H1 (cell line): ENCODE measurements at regions not wholly inside any gene's neighbourhood (a gene's known extent, or its start where the extent isn't known, plus 50 kb on each side); places are given as distances from the start of the nearest gene placed in this dataset.

Experiments
- CTCF ChIA-PET: fragments of 300-600 bp; sonication (Branson Sonifier 250); formaldehyde crosslinking; loops from one replicate; lab custom pipeline; 2021; ENCODE audit not compliant: partially characterized antibody; lab: Charles Lee
- POLR2A ChIA-PET: fragments of 300-600 bp; sonication (Branson Sonifier 250); formaldehyde crosslinking; loops from one replicate; lab custom pipeline; 2021; ENCODE audit warnings: inconsistent platforms; ENCODE audit not compliant: partially characterized antibody; lab: Charles Lee
- DNase-seq, 2 experiments: peaks; one replicate each; pipeline versions ENCODE4 v3.0.0 to v3.0.0-alpha.2; 2010 to 2022; ENCODE audit warnings: low spot score in 2 of 2, low read depth in 1 of 2, mixed read lengths in 1 of 2
- FAIRE-seq: peaks from 2 replicates; lab custom pipeline; 2011; peaks lifted over from hg19 to GRCh38; lab: Jason Lieb, UNC
- H2AFZ ChIP-seq: 2 replicates; pipeline ENCODE4 v1.8.1; 2012; ENCODE audit warnings: low read length, inconsistent platforms
- H2AK5ac ChIP-seq: 2 replicates; pipeline ENCODE4 v1.6.1; 2013; ENCODE audit warnings: low read depth, low read length
- H2BK120ac ChIP-seq: replicated peaks from 2 replicates; pipeline ENCODE3; 2013; ENCODE audit warnings: low read depth, low read length, inconsistent platforms
- H2BK12ac ChIP-seq: 2 replicates; pipeline ENCODE4 v1.6.1; 2013; ENCODE audit warnings: low read depth, low read length
- H2BK15ac ChIP-seq: 2 replicates; pipeline ENCODE4 v1.6.1; 2013; ENCODE audit warnings: low read length
- H2BK20ac ChIP-seq: 2 replicates; pipeline ENCODE4 v1.6.1; 2013; ENCODE audit warnings: low read length
- H2BK5ac ChIP-seq: 2 replicates; pipeline ENCODE4 v1.6.1; 2013; ENCODE audit warnings: low read depth, low read length
- H3K14ac ChIP-seq: 2 replicates; pipeline ENCODE4 v1.6.1; 2013; ENCODE audit warnings: inconsistent platforms; ENCODE audit not compliant: insufficient read length
- H3K18ac ChIP-seq: 2 replicates; pipeline ENCODE4 v1.6.1; 2013; ENCODE audit warnings: low read length; ENCODE audit errors: extremely low read depth
- H3K23ac ChIP-seq: 2 replicates; pipeline ENCODE4 v1.6.1; 2013; ENCODE audit warnings: inconsistent platforms; ENCODE audit not compliant: insufficient read length
- H3K23me2 ChIP-seq: 2 replicates; pipeline ENCODE4 v1.6.1; 2013; ENCODE audit warnings: low read depth, low read length
- H3K27ac ChIP-seq: 2 replicates; pipeline ENCODE4 v1.6.1; 2011; ENCODE audit warnings: low read depth, low read length, inconsistent platforms
- H3K27me3 ChIP-seq, 4 experiments: replicated peaks in 1 of 4; 1 replicate in 1 of 4; 2 replicates in 3 of 4; pipeline versions ENCODE4 v1.6.1 to v1.8.1; 2011 to 2013; ENCODE audit warnings: low read length in 3 of 4, mild to moderate bottlenecking in 3 of 4, inconsistent platforms in 2 of 4, mixed read lengths in 2 of 4, moderate library complexity in 1 of 4; ENCODE audit not compliant: control insufficient read depth in 3 of 4, insufficient read depth in 3 of 4; ENCODE audit errors: extremely low read depth in 1 of 4
- H3K36me3 ChIP-seq, 4 experiments: 2 replicates each; pipeline versions ENCODE4 v1.6.1 to v1.8.1; 2011 to 2013; ENCODE audit warnings: mild to moderate bottlenecking in 4 of 4, low read length in 3 of 4, moderate library complexity in 2 of 4, control low read depth in 1 of 4, inconsistent platforms in 1 of 4; ENCODE audit not compliant: insufficient read depth in 4 of 4, control insufficient read depth in 2 of 4
- H3K4ac ChIP-seq: replicated peaks from 2 replicates; pipeline ENCODE3; 2013; ENCODE audit warnings: low read length, low read depth, mixed read lengths, inconsistent platforms; ENCODE audit not compliant: insufficient read length
- H3K4me1 ChIP-seq, 4 experiments: replicated peaks in 1 of 4; 1 replicate in 1 of 4; 2 replicates in 3 of 4; pipeline versions ENCODE4 v1.6.1 to v1.8.1; 2011 to 2013; ENCODE audit warnings: low read length in 3 of 4, inconsistent platforms in 2 of 4, mixed read lengths in 1 of 4; ENCODE audit not compliant: insufficient read depth in 4 of 4, control insufficient read depth in 3 of 4
- H3K4me2 ChIP-seq, 2 experiments: 2 replicates each; pipeline versions ENCODE4 v1.6.1 to v1.8.1; 2011 to 2013; ENCODE audit warnings: low read depth in 2 of 2, low read length in 2 of 2, control low read depth in 1 of 2, inconsistent platforms in 1 of 2, mild to moderate bottlenecking in 1 of 2; ENCODE audit not compliant: insufficient read depth in 1 of 2
- H3K4me3 ChIP-seq, 4 experiments: fragments of 200-600, 300-600 bp in 1 of 4; sonication (generic), shearing (Covaris generic), sonication (Bioruptor Twin) in 1 of 4; 2 replicates each; pipeline versions ENCODE4 v1.5.1 to v1.8.1; 2011 to 2016; ENCODE audit warnings: low read length in 4 of 4, low read depth in 3 of 4, control low read depth in 2 of 4, inconsistent platforms in 2 of 4, mild to moderate bottlenecking in 2 of 4, mixed read lengths in 1 of 4, moderate library complexity in 1 of 4; ENCODE audit not compliant: insufficient read depth in 2 of 4; ENCODE audit errors: extremely low read depth in 1 of 4
- H3K56ac ChIP-seq: replicated peaks from 2 replicates; pipeline ENCODE3; 2013; ENCODE audit warnings: low read depth, mild to moderate bottlenecking, mixed read lengths, low read length, inconsistent platforms; ENCODE audit not compliant: insufficient read length
- H3K79me1 ChIP-seq: 2 replicates; pipeline ENCODE4 v1.6.1; 2013; ENCODE audit warnings: low read depth, low read length, control low read depth
- H3K79me2 ChIP-seq, 2 experiments: 2 replicates each; pipeline versions ENCODE4 v1.6.1 to v1.8.1; 2012 to 2013; ENCODE audit warnings: low read length in 2 of 2, mild to moderate bottlenecking in 2 of 2, inconsistent platforms in 1 of 2; ENCODE audit not compliant: insufficient read depth in 2 of 2, control insufficient read depth in 1 of 2
- H3K9ac ChIP-seq, 4 experiments: replicated peaks in 1 of 4; 1 replicate in 1 of 4; 2 replicates in 3 of 4; pipeline versions ENCODE4 v1.6.1 to v1.8.1; 2011 to 2013; ENCODE audit warnings: low read depth in 3 of 4, low read length in 3 of 4, control low read depth in 2 of 4, mild to moderate bottlenecking in 2 of 4, moderate library complexity in 2 of 4, inconsistent platforms in 1 of 4; ENCODE audit errors: extremely low read depth in 1 of 4
- H3K9me3 ChIP-seq, 2 experiments: 2 replicates each; pipeline versions ENCODE4 v1.6.1 to v1.8.1; 2012 to 2013; ENCODE audit warnings: mild to moderate bottlenecking in 2 of 2, moderate library complexity in 2 of 2, control low read depth in 1 of 2, inconsistent platforms in 1 of 2, low read depth in 1 of 2, low read length in 1 of 2, mixed read lengths in 1 of 2; ENCODE audit not compliant: insufficient read depth in 2 of 2
- H4K20me1 ChIP-seq, 2 experiments: replicated peaks in 1 of 2; 2 replicates each; pipeline versions ENCODE3 to v1.8.1; 2011 to 2013; ENCODE audit warnings: inconsistent platforms in 2 of 2, low read length in 2 of 2, mild to moderate bottlenecking in 1 of 2; ENCODE audit not compliant: insufficient read depth in 2 of 2, control insufficient read depth in 1 of 2
- H4K5ac ChIP-seq: 2 replicates; pipeline ENCODE4 v1.6.1; 2013; ENCODE audit warnings: low read length, low read depth, mixed read lengths, inconsistent platforms; ENCODE audit not compliant: insufficient read length
- H4K8ac ChIP-seq: 2 replicates; pipeline ENCODE4 v1.8.0; 2013; ENCODE audit warnings: mild to moderate bottlenecking, moderate library complexity, low read length, inconsistent platforms; ENCODE audit not compliant: insufficient read depth; ENCODE audit errors: extremely low read depth
- H4K91ac ChIP-seq: replicated peaks from 2 replicates; pipeline ENCODE3; 2013; ENCODE audit warnings: low read length, mixed read lengths, inconsistent platforms; ENCODE audit not compliant: insufficient read length
- BRCA1 ChIP-seq: IDR thresholded peaks from 2 replicates; pipeline ENCODE4 v1.6.1; 2012; ENCODE audit warnings: low read depth, low read length, improper control_type of control experiment
- CREB1 ChIP-seq: IDR thresholded peaks from 2 replicates; pipeline ENCODE4 v1.6.1; 2012; ENCODE audit warnings: inconsistent platforms
- CTBP2 ChIP-seq: IDR thresholded peaks from 2 replicates; pipeline ENCODE4 v1.7.0; 2011; ENCODE audit warnings: borderline replicate concordance, mild to moderate bottlenecking, moderate library complexity, mixed read lengths, low read length; ENCODE audit not compliant: insufficient read depth, insufficient read length
- JUN ChIP-seq: IDR thresholded peaks from 2 replicates; pipeline ENCODE4 v1.6.1; 2011; ENCODE audit warnings: low read depth, mild to moderate bottlenecking, improper control_type of control experiment, low read length
- NRF1 ChIP-seq: IDR thresholded peaks from 2 replicates; pipeline ENCODE4 v1.6.1; 2011; ENCODE audit warnings: mild to moderate bottlenecking, low read depth, low read length, improper control_type of control experiment
- RAD21 ChIP-seq, 2 experiments: IDR thresholded peaks in 1 of 2; conservative IDR thresholded peaks in 1 of 2; 2 replicates each; pipeline ENCODE4 v1.6.1; 2011; ENCODE audit warnings: low read depth in 2 of 2, low read length in 2 of 2, improper control_type of control experiment in 1 of 2, inconsistent platforms in 1 of 2, mild to moderate bottlenecking in 1 of 2, moderate library complexity in 1 of 2
- RFX5 ChIP-seq: IDR thresholded peaks from 2 replicates; pipeline ENCODE4 v1.6.1; 2011; ENCODE audit warnings: low read depth, low read length, improper control_type of control experiment, borderline replicate concordance
- SIRT6 ChIP-seq: IDR thresholded peaks from one replicate; pipeline ENCODE4 v1.7.1; 2012; ENCODE audit warnings: low read length, inconsistent platforms
- SP4 ChIP-seq: IDR thresholded peaks from 2 replicates; pipeline ENCODE4 v1.6.1; 2012; ENCODE audit warnings: low read length, inconsistent platforms
- TBP ChIP-seq: IDR thresholded peaks from 2 replicates; pipeline ENCODE4 v1.6.1; 2011; ENCODE audit warnings: low read depth, low read length, improper control_type of control experiment
- YY1 ChIP-seq: IDR thresholded peaks from 2 replicates; pipeline ENCODE4 v1.6.1; 2011; ENCODE audit warnings: low read depth, mild to moderate bottlenecking, low read length
- WGBS, 2 experiments: shearing (Covaris generic) in 1 of 2; methylation state at CpG; one replicate each; pipeline versions ENCODE4 v1.1.6 to v1.1.7; 2013 to 2015; ENCODE audit warnings: low lambda C conversion rate in 2 of 2, mixed read lengths in 2 of 2, inconsistent platforms in 1 of 2, low coverage in 1 of 2, missing lambda C conversion rate in 1 of 2; ENCODE audit not compliant: insufficient replicate concordance in 2 of 2, insufficient coverage in 1 of 2, insufficient read length in 1 of 2; ENCODE audit errors: extremely low coverage in 1 of 2, missing lambda C conversion rate in 1 of 2; 5-methylcytosine and 5-hydroxymethylcytosine counted together

DNA sequence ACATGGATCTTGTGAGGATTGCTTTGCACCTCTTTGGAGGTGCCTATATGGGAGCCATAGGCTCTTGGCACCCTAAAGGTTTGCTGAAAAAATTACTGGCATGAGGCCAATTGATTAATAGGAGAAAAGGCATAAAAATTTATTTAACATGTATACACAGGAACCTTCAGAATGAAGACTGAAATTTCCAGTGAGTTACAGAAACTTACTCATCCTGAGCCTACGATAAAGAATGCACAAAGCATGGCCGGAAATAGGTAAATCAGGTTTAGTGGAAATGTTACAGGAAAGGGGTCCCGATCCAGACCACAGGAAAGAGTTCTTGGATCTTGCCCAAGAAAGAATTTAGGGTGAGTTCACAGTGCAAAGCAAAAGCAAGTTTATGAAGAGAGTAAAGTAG, 625.3 kb downstream of the MMUT start:
- 89% methylated on average over 3 of the region's 3 CpGs; no CpG with 5 or more reads in 1 of the 2 experiments for WGBS, 2 experiments
- no peak overlapping the region for H2BK15ac ChIP-seq
- H4K91ac ChIP-seq, result no peak overlapping the region
- DNase-seq (no peak), FAIRE-seq (no peak)
- no peak overlapping the region for H3K18ac ChIP-seq
- no peak overlapping the region for H2BK12ac ChIP-seq
- H2BK5ac ChIP-seq, result no peak overlapping the region
- no peak overlapping the region for H3K4me2 ChIP-seq
- H2BK20ac ChIP-seq, result no peak overlapping the region
- H3K14ac ChIP-seq, result no peak overlapping the region
- no peaks in the 10 kb centered on the region for H3K79me1 ChIP-seq
- H3K56ac ChIP-seq, result no peak overlapping the region
- no peak overlapping the region for H3K27ac ChIP-seq
- H4K8ac ChIP-seq, result no peak overlapping the region
- no peak overlapping the region for H2BK120ac ChIP-seq
- peaks cover 7 to 12% of the 10 kb centered on the region in 2 experiments for H3K9me3 ChIP-seq
- H2AFZ ChIP-seq, result no peak overlapping the region
- ChIA-PET CTCF (no interaction called here), POLR2A (no interaction called here)
- no peaks in the 10 kb centered on the region for H3K79me2 ChIP-seq
- no peak overlapping the region for H3K23ac ChIP-seq
- no peak overlapping the region for H4K5ac ChIP-seq
- H3K23me2 ChIP-seq, result no peaks in the 10 kb centered on the region
- peaks cover 0 to 2% (median 0%) of the 10 kb centered on the region in 4 experiments; a peak in 1 of 7 replicates for H3K4me1 ChIP-seq
- no peak overlapping the region for H3K9ac ChIP-seq
- no peaks in the 10 kb centered on the region for H3K27me3 ChIP-seq
- H3K36me3 ChIP-seq, result peaks cover 0 to 6% (median 1%) of the 10 kb centered on the region in 4 experiments; a peak in 2 of 8 replicates
- no peak overlapping the region for H2AK5ac ChIP-seq
- no peak for TF ChIP-seq NRF1
- no peak for TF ChIP-seq SIRT6
- TF ChIP-seq RAD21 (IDR thresholded peaks at IDR 0.05 in 1 of 2, conservative IDR thresholded peaks at IDR 0.05 in 1 of 2; ENCODE audit: low read depth in 2 of 2, low read length in 2 of 2), result no peak
- no peak for TF ChIP-seq CTBP2
- TF ChIP-seq CREB1, result no peak
- no peak for TF ChIP-seq SP4
- TF ChIP-seq YY1, result no peak
- TF ChIP-seq JUN, result no peak
- TF ChIP-seq BRCA1, result no peak
- TF ChIP-seq TBP, result no peak
- no peak for TF ChIP-seq RFX5
- TF ChIP-seq, all 59 proteins: peak for 0
- no peak overlapping the region for H3K4ac ChIP-seq
- H4K20me1 ChIP-seq, result no peaks in the 10 kb centered on the region
- H3K4me3 ChIP-seq, result no peak overlapping the region
